ENCODE measurements at regions not wholly inside any gene's neighbourhood (a gene's known extent, or its start where the extent isn't known, plus 50 kb on each side); places are given as distances from the start of the nearest gene placed in this dataset.

DNA sequence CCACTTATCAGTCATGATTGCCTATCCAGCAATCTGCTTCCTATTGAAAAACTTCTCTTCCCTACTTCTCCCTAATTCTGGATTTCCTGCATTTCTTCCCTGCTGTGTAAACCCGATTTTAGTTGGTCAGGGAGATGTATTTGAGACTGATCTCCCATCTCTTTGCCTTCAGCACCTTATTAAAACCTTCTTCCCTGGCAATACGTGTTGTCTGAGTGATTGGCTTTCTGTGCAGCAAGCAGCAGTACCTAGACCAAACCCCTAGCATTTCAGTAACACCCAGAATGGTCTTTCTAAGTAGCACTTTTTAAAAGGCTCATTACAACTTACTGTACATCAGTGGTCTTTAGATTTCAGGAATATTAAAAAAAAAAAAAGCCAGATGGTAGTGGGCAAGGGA lies 99.1 kb upstream of the PDE10A start:
- no peak for DNase-seq
- intact Hi-C loops (cut with DNase I): no loop called here
- TF ChIP-seq, protein P1, sequence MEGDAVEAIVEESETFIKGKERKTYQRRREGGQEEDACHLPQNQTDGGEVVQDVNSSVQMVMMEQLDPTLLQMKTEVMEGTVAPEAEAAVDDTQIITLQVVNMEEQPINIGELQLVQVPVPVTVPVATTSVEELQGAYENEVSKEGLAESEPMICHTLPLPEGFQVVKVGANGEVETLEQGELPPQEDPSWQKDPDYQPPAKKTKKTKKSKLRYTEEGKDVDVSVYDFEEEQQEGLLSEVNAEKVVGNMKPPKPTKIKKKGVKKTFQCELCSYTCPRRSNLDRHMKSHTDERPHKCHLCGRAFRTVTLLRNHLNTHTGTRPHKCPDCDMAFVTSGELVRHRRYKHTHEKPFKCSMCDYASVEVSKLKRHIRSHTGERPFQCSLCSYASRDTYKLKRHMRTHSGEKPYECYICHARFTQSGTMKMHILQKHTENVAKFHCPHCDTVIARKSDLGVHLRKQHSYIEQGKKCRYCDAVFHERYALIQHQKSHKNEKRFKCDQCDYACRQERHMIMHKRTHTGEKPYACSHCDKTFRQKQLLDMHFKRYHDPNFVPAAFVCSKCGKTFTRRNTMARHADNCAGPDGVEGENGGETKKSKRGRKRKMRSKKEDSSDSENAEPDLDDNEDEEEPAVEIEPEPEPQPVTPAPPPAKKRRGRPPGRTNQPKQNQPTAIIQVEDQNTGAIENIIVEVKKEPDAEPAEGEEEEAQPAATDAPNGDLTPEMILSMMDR (IDR thresholded peaks at IDR 0.05): no peak

DNA sequence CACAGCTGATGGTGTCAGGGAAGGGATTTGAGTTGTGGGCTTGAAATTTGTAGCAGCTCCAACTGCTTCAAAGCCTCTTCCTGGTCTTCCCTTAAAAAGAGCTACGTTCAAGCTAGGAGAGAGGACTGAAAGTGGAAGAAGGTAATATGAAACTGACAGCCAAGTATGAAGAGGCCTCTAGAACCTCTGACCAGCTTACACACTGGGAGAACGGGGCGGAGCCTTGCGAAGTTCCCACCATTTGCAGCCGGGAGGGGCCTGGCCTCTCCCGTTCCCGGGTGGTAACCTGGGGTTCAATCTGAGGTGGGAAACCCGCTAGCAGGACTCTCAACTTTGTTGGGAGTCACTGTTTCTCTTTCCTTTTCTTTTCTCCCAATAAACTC lies 97.8 kb upstream of the PDE10A start:
- no peak for DNase-seq
- H3K9me3 ChIP-seq: no peaks in the 10 kb centered on the region
- H3K36me3 ChIP-seq: no peaks in the 10 kb centered on the region
- intact Hi-C loops (cut with DNase I): no loop called here
- H3K9ac ChIP-seq (ENCODE audit: low read depth in 2 of 2, low read length in 2 of 2): no peak overlapping the region
- no peaks in the 10 kb centered on the region for H3K4me1 ChIP-seq
- TF ChIP-seq, protein P1 (IDR thresholded peaks at IDR 0.05): no peak
- H3K27me3 ChIP-seq: no peaks in the 10 kb centered on the region
- no peak overlapping the region for H3K27ac ChIP-seq
- no peak overlapping the region for H3K4me3 ChIP-seq

More for the DNA sequence above, 99.1 kb upstream of the PDE10A start:
- Histone ChIP-seq H3K4me1 (no peaks in the 10 kb centered on the region), H3K9ac (ENCODE audit: low read depth in 2 of 2, low read length in 2 of 2) (no peak overlapping the region), H3K4me3 (no peak overlapping the region), H3K36me3 (no peaks in the 10 kb centered on the region), H3K27me3 (no peaks in the 10 kb centered on the region), H3K27ac (no peak overlapping the region), H3K9me3 (no peaks in the 10 kb centered on the region)

DNA sequence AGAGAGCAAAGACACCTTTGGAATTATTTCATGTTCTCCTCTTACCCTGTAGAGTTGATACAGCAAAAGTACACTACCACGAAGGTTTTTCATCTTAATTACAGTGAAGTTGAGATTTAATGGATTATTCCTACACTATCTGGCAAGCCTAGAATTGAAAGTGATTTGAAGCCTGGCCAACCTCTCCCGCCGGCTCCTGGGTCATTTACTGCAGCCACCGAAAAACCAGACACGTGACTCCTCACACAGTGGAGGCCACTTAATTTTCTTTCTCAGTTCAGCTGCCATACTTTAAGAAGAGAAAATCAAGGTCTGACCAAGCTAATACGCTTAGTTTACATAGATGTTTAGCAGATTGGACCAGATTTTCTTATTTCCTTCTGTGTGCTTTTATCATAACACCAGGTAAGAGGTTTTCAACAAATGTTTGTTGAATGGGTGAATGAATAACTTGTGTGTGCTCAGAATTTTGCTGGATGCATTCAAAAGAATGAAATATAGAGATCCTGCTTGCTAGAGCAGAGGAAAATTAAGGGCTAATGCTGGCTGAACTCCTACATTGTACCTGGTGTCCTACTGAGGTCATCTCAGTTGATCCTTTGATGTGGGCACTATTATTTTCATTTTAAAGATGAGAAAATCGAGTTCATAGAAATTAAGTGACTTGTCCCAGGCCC lies 97.2 kb upstream of the PDE10A start:
- H3K9ac ChIP-seq (ENCODE audit: low read depth in 2 of 2, low read length in 2 of 2): no peak overlapping the region
- intact Hi-C loops (cut with DNase I): no loop called here
- TF ChIP-seq, protein P1 (IDR thresholded peaks at IDR 0.05): no peak

DNA sequence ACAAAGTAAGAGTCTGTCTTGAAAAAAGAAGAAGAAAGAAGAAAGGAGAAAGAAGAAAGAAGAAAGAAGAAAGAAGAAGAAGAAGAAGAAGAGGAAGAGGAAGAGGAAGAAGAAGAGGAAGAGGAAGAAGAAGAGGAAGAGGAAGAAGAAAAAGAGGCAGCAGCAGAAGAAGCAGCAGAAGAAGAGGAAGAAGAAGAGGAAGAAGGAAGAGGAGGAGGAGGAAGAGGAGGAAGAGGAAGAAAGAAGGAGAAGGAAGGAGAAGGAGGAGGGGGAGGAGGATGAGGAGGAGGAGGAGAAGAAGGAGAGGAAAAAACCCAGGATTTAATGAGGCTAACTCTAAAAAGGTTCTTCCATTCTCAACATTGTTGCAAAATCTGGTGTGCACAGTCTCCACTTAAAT lies 95.4 kb upstream of the PDE10A start:
- Histone ChIP-seq H3K9ac (ENCODE audit: low read depth in 2 of 2, low read length in 2 of 2) (no peak overlapping the region), H3K36me3 (no peaks in the 10 kb centered on the region), H3K27me3 (no peaks in the 10 kb centered on the region), H3K4me3 (no peak overlapping the region), H3K4me1 (no peaks in the 10 kb centered on the region), H3K27ac (no peak overlapping the region), H3K9me3 (no peaks in the 10 kb centered on the region)
- intact Hi-C loops (cut with DNase I): no loop called here
- TF ChIP-seq, protein P1 (IDR thresholded peaks at IDR 0.05): no peak
- no peak for DNase-seq

More for the DNA sequence above, 97.2 kb upstream of the PDE10A start:
- H3K27me3 ChIP-seq: no peaks in the 10 kb centered on the region
- H3K27ac ChIP-seq: no peak overlapping the region
- no peaks in the 10 kb centered on the region for H3K36me3 ChIP-seq
- no peaks in the 10 kb centered on the region for H3K9me3 ChIP-seq
- H3K4me1 ChIP-seq: no peaks in the 10 kb centered on the region
- DNase-seq: no peak
- H3K4me3 ChIP-seq: no peak overlapping the region

DNA sequence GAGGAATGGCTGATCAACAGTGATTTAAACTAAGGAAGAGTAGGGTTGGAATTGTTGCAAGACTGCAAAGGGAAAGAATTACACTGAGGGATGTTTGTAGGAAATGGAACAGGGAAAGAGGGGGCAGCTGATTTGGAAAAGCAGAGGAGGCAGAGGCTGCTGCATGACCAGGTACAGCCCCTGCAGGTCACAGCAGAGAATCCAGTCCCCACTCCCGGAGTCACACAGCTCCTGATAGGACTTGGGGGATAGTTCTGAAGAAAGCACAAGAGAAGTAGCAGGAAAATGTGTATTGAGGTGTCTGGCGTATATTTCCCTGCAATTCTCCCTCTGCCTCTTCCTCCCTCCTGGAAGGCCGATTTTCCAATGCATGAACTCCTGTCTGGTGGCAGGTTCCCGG lies 92.5 kb upstream of the PDE10A start:
- no peak overlapping the region for H3K27ac ChIP-seq
- no peak for DNase-seq
- no peaks in the 10 kb centered on the region for H3K36me3 ChIP-seq
- no peak overlapping the region for H3K4me3 ChIP-seq
- no peaks in the 10 kb centered on the region for H3K27me3 ChIP-seq
- intact Hi-C loops (cut with DNase I): no loop called here
- TF ChIP-seq, protein P1 (IDR thresholded peaks at IDR 0.05): no peak
- no peak overlapping the region for H3K9ac ChIP-seq (ENCODE audit: low read depth in 2 of 2, low read length in 2 of 2)
- H3K4me1 ChIP-seq: no peaks in the 10 kb centered on the region
- H3K9me3 ChIP-seq: no peaks in the 10 kb centered on the region

Measured in colonic mucosa (tissue), 4 donors.